RKO (cell line): ENCODE measurements at regions not wholly inside any gene's neighbourhood (a gene's known extent, or its start where the extent isn't known, plus 50 kb on each side); places are given as distances from the start of the nearest gene placed in this dataset.
A peak's percentile ranks its signal among the peaks of the same experiment; 100 is the strongest.

Experiments used
- DNase-seq: peaks from one replicate; pipeline ENCODE4 v3.0.0-alpha.2; 2016; ENCODE audit warnings: low spot score

DNA sequence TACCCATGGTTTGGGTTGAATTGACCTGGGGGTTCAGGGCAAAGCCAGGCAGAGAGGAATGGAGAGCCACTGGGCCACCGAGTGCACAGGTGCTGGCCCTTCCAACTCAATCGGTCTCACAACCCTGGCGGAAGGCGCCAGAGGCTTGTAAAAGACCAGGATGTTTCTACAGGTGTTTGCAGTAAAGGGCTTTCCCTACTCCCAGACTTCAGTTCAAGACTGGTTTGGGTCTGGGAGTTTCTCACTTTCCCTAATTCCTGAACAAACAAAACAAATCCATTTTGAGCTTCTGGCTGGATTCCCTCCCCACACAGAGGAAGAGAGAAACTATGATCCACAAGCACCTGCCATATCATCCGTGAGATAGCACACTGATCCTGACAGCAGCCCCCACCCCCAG is 125.2 kb upstream of the KLF4 start:
- DNase-seq: no peak

DNA sequence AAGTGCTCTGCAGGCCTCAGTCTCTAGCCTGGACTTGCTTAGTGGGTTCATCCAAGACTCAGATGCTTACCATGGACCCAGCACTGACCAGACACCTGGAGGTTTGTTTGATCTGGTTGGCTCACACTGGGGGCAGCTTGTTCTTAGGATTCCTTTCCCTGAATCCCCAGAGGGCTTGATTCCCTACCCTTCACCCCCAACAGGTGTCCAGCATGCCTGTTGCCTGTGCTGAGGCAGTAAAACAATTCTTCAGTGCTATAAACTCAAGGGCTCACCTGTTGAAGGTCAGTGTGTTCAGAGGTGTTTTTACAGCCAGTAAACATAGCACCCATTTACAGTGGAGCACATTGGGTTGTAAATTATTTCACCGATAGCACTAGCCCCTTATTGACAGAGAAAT is 123.8 kb upstream of the KLF4 start:
- DNase-seq: no peak

- no peak for DNase-seq
Observed at GRCh38 chr9:107612136-107612535, 122.6 kb upstream of the KLF4 start.

DNA sequence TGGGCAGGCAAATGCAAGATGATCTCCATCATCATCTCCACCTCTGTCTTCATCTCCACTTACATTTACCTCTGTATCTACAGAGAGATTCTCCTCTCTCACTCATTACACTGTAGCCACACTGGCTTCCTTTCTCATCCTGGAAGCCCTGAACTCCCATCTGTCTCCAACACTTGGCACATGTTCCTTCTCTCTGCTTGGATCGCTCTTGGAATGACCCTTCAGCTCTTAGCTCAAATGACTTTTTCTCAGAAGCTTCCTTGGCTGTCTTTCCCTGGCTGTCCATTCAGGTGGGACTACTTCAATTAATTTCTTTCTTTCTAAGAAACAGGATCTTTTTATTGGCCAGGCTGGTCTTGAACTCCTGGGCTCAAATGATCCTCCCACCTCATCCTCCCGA is 120.0 kb upstream of the KLF4 start:
- DNase-seq: no peak

- no peak for DNase-seq
Observed at GRCh38 chr9:107606149-107606790, 116.7 kb upstream of the KLF4 start.

DNA sequence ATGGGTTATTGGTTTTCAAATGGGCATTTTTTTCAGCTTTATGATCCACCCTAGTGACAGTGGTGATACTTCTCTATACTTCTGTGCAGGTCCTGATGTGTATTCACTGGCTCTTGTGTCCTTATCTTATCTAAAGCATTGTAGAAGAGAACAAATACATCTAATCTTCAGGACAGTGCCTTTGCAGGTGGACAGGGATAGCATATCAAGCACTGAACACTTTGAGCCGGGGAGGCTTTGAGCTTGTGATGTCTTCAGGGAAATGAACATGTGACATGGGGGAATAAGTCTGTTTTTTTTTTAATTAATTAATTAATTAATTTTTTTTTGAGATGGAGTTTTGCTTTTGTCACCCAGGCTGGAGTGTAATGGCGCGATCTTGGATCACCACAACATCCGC is 115.5 kb upstream of the KLF4 start:
- no peak for DNase-seq

- DNase-seq: no peak
Observed at GRCh38 chr9:107603281-107603680, 113.7 kb upstream of the KLF4 start.

DNA sequence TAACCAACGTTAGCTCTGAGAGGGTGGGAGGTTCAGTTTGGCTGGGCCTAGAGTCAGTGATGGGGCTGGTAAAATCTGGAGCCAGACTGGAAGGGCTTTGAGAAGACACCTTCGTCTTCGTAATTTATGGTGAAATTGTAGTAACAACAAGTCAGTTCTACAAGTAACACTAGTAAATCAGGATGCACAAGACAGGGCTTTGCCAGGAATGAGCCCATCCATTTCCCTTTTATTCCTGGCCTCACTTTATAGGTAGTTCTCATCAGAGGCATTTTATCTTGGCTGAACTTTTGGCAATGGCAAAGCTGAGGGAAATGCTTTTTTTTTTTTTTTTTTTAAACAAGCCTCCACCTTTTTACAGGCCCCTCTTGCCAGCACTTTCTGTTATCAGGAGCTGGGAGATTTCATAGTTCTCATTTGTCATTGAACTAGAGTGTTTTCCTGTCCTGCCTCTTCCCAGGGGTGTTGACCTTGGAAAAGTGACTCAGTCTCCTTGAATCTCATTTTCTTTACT is 110.5 kb upstream of the KLF4 start:
- DNase-seq: no peak

DNA sequence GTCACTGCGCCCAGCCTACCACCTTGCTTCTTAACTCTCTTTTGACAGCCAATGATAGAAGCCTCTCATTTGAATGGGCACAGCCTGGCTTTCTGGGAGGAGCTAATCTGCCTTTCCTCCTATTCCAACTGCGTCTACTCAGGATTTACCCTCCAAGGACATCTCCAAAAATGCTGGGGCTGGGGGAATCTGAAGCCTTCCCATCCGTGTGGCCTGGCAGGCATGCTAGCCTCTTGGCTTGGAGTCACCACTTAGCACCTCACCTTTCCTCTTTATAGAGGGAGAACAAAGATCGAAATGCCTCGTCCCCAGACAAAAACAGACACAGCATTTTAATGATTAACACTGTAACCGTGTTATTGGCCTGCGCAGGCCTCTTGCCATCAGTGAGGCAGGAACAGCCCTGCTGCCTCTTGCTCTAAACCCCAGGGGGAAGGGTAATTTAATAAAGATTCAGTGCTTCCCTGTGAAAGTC is 108.2 kb upstream of the KLF4 start:
- no peak for DNase-seq

- DNase-seq: peak; percentile 16
Observed at GRCh38 chr9:107594908-107595530, 105.5 kb upstream of the KLF4 start.

DNA sequence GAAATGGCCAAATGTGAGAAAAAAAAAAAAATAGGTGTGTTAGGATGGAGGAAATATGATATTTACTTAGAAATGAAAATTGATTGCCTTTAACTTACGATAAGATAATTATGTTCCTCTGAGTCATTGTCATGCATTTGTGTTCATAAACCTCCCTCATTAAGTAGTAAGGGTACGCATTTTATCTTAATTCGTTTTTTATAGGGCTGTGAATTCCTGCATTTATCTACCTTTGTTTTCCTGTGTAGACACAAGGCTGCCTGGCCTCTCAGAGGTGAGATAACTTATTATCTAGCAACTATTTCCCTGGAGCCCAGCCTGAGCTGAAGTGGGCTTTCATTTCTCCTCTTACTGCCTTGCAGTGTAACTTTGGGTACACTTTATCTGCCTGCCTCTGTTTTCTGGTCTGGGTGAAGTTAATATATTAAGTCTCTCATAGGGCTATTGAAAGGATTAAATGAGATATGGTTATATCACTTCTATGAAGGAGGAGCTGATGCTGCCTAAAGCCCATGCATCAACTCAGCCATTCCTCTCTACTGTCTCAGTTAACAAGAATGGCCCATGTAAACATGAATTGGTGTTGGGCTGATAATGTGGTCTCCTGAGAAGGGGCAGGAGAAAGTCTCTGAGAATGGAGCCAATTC is 103.8 kb upstream of the KLF4 start:
- no peak for DNase-seq

DNA sequence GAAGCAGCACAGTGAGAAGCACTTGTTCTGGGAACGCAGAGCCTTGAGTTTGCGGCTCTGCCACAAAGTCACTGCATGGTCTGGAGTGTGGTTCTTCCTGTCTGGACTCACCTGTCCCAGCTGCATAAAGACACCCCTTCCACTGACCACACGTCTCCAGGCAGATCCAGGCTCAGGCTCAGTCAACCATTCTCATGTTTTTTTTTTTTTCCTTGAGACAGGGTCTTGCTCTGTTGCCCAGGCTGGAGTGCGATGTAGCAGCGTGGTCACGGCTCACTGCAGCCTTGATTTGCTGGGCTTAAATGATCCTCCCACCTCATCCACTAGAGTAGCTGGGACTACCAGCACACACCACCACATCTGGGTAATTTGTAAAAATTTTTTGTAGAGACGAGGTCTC is 102.9 kb upstream of the KLF4 start:
- no peak for DNase-seq

DNA sequence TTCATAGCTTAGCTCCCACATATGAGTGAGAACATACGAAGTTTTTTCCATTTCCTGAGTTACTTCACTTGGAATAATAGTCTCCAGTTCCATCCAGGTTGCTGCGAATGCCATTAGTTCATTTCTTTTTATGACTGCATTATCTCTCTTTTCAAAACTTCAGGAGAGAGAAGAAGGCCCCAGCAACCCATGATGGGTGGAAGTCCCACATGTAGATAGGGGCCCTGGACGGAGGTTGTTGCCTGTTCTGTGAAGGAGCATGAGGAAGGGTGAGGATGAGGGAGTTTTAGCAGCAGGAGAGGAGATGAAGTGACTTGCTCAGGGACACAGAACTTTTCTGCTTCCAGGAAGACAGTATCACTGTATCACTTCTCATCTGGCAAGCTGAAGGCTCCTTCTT is 102.2 kb upstream of the KLF4 start:
- DNase-seq: no peak

DNA sequence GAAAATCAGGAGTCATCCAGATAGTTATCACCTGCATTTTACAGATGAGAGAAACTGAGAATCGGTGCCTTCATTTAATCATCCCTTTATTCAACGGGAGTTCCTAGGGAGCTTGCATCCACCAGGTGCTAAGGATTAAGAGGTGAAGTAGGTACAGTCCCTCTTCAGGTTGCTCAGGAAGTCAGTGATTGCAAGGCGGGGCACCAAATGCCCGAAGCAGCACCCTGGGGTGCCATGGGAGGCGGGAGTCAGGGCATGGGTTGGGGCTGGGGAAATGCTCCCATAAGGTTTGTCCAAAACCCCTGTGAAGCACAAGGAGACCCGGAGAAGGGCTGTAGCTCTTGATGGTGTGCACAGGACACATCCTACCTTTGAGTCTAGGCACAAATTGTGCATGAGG is 98.8 kb upstream of the KLF4 start:
- no peak for DNase-seq

DNA sequence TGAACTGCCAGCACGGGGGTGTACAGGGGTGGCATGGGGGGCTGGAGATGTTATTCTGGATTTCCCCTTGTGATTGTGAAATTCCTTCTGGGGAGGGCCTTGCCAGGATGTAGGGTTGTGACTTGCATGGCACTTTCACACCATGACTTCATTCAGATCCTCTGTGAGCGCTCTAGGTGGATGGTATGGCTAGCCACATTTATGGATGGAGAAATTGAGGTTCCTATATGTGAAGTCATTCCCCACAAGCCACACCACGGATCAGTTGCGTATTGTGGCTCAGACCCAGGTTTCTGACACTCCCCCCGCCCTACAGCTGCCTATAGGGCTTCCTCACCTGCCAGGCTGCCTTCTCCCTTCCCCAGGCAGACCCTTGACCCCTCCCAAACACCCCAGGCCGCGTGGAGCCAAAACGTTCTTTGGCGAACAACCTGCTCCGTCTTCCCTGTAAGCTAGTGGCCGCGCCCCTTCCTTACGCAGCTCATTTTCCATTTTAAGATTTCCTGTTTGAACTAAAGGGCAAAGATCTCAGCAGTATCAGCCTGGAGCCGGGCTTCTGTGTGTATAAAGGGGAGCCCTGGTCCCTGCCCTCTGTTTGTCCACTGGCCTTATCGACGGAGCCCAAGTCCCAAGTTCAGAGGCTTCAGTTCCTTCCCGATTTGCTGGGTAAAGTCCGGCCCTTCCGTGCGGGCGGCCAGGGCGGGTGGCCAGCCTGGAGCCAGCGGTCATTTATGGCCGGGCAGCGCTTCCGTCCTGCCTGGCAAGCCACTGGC is 97.8 kb upstream of the KLF4 start:
- DNase-seq: no peak

- DNase-seq: no peak
Observed at GRCh38 chr9:107586493-107586892, 96.9 kb upstream of the KLF4 start.

GRCh38 chr9:107585465-107585864 is 95.9 kb upstream of the KLF4 start:
- DNase-seq: no peak

GRCh38 chr9:107584944-107585343 is 95.4 kb upstream of the KLF4 start:
- no peak for DNase-seq

- DNase-seq: no peak
Observed at GRCh38 chr9:107584186-107584585, 94.6 kb upstream of the KLF4 start.

DNA sequence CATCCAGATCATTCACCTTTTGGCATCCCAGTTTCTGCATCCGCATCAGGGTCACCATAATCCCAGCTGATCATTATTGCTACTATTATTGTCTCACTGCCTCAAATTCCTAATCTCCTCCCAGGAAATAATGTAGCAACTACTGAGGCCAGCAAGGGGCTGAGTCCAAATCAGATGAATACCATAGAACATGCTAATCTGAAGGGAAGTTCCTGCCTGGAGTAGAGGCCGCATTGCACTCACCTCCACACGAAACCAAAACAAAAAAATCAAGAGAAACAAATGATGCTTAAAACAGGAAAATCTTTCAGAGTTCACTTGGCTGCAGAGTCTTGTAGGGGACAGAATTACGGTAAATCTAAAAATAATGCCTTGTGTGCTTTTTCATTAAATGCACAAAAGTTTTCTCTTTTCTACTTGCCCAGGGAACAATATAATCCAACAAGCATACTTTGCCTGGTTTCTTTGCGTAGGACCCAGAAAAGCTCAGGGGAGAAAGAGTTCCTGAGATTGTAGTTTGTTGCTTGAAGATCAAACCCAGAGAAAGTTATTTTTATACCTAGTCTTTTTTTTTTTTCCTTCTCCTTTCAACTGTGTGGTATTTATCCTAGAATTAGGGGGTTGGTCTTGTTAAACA is 87.7 kb upstream of the KLF4 start:
- no peak for DNase-seq

DNA sequence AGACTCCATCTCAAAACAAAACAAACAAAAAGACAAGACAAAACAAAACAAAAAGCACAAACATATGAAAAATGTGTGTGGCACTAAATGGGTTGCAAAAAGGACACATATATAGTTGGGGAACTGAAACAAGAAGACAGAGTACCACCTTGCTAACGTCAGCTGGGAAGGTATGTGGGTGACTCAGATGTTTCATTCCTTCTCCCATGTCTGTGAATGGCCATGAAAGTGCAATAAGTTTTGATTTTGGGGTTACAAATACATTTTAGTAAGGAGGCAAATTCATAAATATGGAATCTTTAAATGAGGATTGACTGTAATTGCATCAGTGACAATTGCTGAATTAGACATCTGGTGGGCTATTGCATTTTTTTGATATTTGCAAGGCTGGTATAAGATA is 81.6 kb upstream of the KLF4 start:
- no peak for DNase-seq

DNA sequence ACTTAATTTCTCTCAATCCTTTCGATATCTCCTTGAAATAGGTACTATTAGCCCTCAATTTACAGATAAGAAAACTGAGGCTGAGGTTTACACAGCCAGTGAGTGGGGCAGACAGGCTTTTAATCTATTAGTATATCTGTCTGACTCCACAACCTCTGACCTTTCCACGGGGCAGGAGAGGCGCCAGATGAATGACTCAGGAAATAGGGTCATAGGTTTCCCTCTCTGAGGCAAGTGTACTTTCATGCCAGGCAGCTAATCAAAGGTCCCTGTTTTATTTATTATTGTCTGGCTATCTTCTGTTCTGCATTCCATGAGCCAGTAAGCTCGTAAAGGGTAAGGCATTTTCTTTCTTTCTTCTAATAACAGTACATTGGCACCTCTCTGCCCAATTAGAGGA is 79.6 kb upstream of the KLF4 start:
- DNase-seq: no peak
